ENCODE measurements at regions not wholly inside any gene's neighbourhood (a gene's known extent, or its start where the extent isn't known, plus 50 kb on each side); places are given as distances from the start of the nearest gene placed in this dataset.

- no peak for TF ChIP-seq CTCF (conservative IDR thresholded peaks at IDR 0.05 in 1 of 2, IDR thresholded peaks at IDR 0.05 in 1 of 2; ENCODE audit: extremely low read depth in 1 of 2, insufficient read depth in 1 of 2, low read depth in 1 of 2, low read length in 2 of 2)
- TF ChIP-seq EZH2 (IDR thresholded peaks at IDR 0.05; ENCODE audit: borderline replicate concordance, low read length), result no peak
These were observed 634.0 kb upstream of the PTCHD4 start for GRCh38 chr6:48744948-48745347.

Measured in mammary epithelial cell (primary cell).